Activated CD4-positive, alpha-beta T cell treated with anti-CD3 and anti-CD28 coated beads, Interleukin-2, Interleukin-4, amounts not matched to agents 100 ng/mL and 50 ng/mL, durations not matched to agents 16 hours and 8 hours (primary cell): ENCODE measurements at regions not wholly inside any gene's neighbourhood (a gene's known extent, or its start where the extent isn't known, plus 50 kb on each side); places are given as distances from the start of the nearest gene placed in this dataset.

Source experiments
- DNase-seq: peaks from one replicate; pipeline ENCODE4 v3.0.0-alpha.2; 2020; ENCODE audit warnings: low spot score

- no peak for DNase-seq
Measured at GRCh38 chr5:145365464-145365863, 469.7 kb downstream of the PRELID2 start.

- no peak for DNase-seq
Measured at GRCh38 chr5:145362266-145362665, 472.9 kb downstream of the PRELID2 start.

DNA sequence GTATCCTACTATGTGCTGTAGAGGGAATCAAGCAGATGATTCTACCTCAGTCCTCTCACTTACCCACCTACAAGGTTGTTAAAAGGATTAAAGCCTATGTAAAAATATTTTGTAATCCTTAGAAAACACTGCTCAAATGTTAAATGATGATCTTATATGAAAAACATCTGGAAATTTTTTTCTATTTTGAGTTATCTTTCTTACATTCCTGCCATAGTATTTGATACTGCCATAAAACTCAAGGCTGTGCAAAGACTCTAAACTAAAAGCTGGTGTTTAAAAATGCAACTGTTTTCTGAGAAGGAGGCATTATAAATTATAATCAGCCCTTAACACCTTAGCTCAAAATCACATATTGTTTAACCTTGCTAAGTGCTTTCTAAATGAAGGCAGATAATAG, 474.2 kb downstream of the PRELID2 start:
- DNase-seq: no peak

DNA sequence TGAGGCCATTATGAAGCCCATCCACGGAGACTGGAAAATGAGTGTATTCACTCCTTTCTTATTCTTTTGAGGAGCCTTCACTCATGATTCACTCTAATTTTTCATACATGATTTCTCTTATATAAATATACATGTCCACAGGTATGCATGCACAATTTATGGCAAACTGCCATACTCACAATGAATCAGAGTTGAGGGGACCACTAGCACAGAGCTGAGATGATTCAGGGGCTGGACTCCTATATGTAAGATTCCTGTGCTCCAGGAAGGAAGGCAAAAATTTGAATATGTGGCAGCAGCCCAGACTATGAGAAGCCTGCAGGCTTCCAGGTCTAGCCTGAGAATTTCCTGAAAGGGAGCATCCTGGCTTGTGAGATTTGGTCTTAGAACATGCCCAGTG, 484.6 kb downstream of the PRELID2 start:
- DNase-seq: no peak

DNA sequence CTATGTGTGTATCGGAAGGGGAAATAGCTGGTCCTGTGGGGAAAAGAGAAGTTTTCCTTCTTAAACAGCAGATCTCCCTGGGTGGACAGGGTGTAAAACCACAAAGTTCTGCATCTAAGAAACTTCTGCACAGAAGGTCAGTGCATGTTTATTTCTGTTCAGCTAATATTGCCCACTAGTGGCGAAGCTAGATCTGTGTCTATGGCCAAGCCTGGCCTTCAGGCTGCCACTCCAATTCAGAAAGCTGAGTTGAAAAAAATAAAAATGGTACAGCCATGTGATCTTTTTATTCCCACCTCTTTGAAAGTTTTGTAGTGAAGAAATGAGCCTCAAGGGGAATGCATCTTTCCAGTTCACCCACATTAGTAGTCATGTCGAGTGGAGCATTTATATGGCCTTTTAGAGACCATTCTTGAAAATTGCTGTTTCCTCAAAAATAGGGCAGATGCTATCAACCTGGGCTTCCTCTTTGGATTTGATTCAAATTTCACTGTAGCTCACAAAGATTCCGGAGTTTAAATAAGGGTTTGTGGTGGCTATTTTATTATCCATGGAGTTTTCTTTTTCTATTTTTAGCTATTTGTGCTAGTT, 488.0 kb downstream of the PRELID2 start:
- DNase-seq: no peak

DNA sequence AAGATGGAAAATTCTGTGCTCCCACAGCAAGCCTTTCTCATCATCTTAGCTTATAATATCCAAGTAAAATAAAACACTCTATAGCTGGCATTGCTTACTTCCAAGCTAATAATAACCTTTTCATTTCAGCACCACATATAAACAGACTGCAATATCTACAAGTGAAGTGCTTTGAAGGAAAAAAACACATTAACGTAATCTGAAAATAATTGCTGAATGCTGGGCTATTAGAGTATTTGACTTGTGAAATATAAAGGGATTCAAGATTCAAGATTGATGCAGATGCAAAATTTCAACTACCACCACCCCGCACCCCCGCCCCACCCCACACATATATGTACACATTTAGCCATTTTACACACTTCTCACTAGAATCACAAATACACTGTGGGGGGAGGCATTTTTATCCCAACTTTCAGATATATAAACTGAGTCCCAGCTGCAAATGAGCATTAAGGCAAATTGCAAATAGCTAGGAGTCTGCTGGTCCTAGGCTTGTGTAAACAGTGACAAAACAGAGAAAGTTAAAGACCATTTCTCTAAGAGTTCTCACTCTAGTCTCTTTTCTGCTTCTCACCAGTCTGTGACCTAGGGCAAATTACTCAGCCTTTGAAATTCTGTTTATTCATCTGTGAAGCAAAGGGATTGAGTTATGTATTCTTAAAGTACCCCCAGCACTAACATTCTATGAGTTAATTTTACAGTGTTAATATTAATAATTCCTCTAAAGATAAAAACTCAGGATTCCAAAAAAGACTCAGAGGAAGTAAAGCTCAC, 489.4 kb downstream of the PRELID2 start:
- DNase-seq: no peak

DNA sequence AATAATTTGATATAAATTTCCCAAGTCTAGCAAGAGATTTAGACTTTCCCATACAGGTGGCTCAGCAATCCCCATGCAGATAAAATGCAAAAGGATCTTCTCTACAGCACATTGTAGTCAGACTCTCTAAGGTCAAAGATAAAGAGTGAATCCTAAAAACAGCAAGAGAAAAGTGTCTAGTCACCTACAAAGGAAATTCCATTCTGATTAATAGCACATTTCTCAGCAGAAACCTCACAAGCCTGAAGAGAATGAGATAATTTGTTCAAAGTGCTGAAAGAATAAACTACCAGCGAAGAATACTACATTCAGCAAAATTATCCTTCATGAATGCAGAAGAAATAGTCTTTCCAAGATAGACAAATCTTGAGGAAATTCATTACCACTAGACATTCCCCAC, 493.3 kb downstream of the PRELID2 start:
- no peak for DNase-seq

GRCh38 chr5:145340099-145340498, 495.0 kb downstream of the PRELID2 start:
- DNase-seq: no peak

DNA sequence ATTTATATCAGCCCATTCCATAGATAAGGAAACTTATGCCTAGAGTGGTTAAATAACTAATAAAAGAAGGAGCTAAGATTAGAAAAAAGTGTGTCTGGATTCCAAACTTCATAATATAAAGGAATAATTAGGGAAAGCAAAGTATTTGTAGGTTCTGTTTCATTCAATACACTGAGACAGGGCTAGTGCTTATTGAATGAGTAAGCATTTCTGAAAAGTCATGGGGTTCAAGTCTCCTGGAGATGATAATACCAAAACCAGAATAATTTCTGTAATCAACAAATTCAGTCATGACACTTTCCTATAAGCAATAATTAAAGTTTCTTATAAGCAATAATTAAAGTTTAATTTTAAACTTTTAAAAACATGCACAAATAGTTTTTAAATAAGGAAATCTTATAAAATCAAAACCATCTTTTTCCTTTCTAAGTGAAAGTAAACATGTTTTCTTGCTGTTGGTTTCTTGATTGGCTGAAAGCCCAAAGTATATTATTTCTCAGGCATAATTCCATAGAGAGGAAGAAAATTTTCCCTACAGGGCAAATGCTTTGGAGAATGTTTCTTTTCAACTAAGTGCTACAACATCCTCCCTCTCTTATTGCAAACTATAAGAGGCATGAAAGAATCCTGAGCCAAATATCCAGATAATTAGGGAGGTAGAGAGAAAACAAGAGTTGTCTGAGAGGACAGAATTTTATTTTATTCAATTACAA, 510.2 kb downstream of the PRELID2 start:
- no peak for DNase-seq

DNA sequence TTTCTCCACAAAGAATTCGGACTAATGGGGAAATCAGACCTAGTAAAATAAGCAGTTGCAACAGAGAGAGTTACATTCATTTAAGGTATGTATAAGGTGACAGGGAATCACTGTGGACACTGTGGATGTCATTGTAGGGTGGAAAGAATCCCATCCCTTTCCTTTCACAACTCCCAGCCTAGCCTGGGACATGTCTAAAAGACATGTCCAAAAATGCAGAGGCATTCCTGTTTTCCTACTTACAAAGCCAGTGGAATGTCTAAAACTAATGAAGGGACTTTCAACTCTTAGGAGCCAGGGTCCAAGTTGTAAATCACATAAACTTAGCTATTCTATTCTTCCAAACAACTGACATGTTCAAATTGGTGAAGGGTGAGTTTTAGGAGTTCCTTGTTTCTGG, 511.0 kb downstream of the PRELID2 start:
- DNase-seq: no peak

DNA sequence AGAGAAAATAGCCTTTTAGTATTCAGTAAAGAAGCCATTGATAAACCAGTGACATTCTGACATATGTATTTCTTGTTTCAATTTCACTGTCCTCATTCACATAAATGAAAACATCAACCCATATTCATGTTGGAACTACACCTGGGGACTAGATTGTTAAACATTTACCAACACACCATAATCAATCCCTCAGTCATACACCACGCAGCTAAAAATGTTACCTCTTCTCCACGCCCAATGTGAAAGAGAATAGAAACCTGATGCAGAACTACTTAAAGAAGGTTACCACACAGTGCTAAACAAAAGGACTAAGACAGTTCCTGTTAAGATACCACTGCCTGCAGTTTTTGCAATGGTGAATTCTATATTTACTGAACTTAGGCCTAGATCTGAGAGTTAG, 518.9 kb downstream of the PRELID2 start:
- no peak for DNase-seq

- DNase-seq: no peak
Measured at GRCh38 chr5:145307866-145308382, 527.2 kb downstream of the PRELID2 start.

DNA sequence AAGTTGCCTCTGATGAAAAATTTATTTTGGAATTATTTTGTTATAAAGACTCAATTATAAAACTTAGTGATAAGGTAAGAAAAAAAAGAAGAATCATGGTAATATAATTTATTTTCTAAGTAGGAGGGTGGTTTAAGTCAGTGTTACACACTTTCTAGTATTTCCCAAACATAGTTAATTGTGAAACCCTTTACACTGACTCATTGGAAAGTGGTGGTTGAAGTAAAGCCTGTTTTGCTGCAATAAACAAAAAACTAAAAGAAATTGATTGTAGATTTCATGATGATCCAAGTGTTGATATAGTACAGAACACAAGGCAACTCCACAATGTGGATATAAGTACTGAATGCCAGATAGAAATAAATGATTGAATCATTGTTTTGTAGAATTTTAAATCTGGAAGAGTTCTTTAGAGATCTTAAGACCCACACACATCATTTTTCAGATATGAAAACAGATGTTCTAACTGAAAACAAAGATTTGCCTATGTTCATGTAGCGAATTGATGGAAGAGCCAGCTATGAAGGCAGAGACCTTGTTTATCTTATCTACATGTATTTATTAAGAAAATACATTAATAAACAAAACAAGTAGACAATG, 539.8 kb downstream of the PRELID2 start:
- DNase-seq: no peak

- no peak for DNase-seq
Measured at GRCh38 chr5:145294331-145294730, 540.8 kb downstream of the PRELID2 start.

DNA sequence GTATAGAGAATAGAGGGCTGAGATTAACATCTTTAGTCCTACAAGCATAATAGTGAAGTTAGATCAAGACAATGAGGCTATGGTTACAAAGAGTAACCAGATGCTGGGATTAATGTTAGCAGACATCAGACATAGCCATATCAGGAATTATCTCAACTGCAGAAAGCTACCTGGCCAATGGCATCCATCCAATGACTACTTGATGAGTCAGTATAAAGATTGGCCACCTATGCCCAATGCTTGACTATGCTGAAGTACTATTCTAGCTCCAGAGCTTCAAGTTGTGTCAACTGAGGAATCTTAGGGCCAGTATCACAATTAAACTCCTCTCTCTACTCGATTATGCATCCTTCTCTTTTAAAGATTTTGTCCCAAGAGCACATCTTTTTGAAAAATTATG, 541.4 kb downstream of the PRELID2 start:
- DNase-seq: no peak

DNA sequence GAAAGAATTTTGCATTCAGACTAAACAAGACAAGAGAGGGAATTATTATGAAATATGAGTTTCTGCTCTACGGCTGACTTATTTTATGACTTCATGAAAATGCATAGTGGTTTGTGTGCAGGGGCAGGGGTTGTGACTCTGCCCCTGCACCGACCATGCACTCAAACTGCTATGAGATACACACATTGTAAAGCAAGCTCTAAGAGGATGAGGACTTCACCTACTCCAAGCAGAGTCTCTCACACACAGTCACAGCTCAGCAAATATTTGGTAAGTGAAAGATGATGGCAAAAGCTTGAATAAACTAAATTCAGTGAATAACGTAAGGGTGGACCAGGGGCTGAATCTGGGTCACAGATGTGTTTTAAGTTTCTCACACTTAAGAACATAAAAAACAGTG, 542.9 kb downstream of the PRELID2 start:
- no peak for DNase-seq

DNA sequence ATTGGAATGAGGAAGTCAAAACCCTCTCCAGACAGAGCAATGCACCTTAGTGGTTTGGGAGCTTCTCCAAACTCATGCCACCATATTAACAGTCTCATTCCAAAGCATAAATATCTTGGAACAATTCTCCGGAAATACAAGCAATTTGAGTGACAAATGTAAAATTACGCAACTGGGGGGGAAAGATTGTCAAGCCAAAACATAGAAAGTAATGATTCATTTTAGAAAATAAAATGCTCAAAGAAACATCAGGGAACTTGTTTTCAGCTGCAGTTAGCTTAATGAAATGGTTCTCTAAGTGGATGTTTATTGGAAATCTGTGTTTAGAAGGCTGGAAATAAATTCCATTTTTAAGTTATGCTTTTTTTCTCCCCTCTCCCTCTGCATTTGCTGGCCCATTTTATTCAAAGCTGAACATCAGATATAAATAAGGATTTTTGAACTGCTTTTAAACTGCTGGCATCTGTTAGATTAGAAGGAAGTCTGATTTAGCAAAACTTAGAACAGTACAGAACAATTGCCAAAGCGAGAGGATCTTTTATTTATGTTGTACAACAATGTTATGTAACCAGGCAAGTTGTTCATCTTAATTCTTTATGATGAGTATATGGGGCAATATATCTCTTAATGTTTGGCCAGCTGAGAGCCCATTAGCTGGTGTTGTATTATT, 551.9 kb downstream of the PRELID2 start:
- no peak for DNase-seq

- no peak for DNase-seq
Measured at GRCh38 chr5:145280806-145281205, 554.3 kb downstream of the PRELID2 start.

DNA sequence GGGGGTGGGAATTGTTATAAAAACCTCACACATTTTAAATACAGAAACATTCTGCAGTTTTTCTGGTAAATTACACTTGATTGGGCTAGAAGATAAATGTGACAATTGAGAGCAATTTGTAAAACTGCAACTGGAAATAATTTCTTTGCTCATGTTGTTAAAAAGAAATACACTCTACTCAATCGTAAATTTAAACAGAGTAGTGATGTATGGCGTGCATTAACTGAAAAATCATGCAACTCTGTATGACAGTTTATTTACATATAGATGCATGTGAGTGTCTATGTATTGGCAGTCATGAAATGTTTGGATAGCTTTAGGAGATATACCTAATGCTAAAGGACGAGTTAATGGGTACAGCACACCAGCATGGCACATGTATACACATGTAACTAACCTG, 554.9 kb downstream of the PRELID2 start:
- DNase-seq: no peak

DNA sequence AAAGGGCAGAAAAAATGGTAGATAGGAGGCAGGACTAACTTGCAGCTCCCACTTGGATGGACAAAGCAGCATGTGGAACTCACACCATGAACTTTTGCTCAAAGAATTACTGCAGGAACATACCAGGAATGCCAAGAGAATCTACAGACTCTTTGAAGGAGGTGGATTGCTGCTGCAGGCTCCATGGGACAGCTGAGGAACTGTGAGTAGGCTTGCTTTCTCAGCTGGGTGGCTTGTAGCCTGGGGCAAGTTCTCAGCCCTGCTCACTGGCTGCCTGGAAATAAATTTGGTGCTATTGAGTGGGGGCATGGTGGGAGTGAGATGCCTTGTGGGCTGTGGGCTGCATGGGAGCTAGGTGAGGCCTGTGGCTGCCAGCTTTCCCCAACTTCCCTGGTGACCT, 574.5 kb downstream of the PRELID2 start:
- DNase-seq: no peak

- DNase-seq: no peak
Measured at GRCh38 chr5:145247745-145248040, 587.4 kb downstream of the PRELID2 start.

GRCh38 chr5:145246961-145247744, 588.0 kb downstream of the PRELID2 start:
- DNase-seq: no peak
